Dermis microvascular lymphatic vessel endothelial cell (primary cell): ENCODE measurements at regions not wholly inside any gene's neighbourhood (a gene's known extent, or its start where the extent isn't known, plus 50 kb on each side); places are given as distances from the start of the nearest gene placed in this dataset.
"Not testable (repeated sequence)": the region's sequence is repeated elsewhere in the genome, so short reads cannot be mapped to it uniquely, and the experiment has no call there.

ENCODE experiments used
- DNase-seq, 2 donors: peaks; one replicate each; pipeline versions ENCODE4 v3.0.0 to v3.0.0-alpha.2; 2010; ENCODE audit warnings: low read depth in 2 of 2

DNA sequence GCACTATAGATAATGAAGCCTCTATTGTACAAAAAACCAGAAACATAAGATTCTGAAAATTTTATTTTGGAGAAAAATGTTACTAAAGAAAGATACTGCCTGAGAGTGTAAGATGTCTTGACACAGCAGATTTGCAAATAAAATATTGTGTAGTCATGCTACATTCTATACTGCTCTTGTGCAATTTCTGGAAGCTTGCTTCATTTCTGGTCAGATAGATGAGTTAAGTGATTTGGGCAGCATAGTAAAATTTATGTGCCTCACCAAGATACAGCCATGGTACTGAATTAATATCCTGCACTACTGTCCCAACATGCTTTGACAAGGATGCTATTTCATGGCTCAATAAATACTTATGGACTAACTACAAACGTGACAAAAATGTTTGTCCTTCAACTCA, 55.1 kb upstream of the STARD13 start:
- no peak for DNase-seq

DNA sequence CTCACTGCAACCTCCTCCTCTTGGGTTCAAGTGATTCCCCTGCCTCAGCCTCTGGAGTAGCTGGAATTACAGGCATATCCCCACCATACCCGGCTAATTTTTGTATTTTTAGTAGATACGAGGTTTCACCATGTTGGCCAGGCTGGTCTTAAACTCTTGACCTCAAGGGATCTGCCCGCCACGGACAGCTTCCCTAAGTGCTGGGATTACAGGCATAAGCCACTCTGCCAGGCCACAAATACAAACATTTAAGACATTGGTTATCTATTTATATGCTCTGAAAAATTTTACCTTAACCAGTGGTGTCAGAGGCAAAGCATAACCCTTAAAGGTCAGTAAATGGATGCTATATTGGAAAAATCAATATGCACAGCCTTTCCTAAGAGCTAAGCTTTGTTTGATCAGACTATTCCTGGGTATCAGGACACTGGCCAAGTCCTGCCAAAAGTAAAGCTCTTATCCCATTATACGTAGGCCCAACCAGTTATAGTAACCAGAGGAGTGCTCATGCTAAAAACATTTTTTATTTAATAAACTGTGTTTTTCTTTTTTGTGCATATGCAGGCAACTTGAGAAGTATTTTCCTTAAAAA, 56.4 kb upstream of the STARD13 start:
- DNase-seq = no peak

GRCh38 chr13:33345842-33346241, 60.3 kb upstream of the STARD13 start:
- no peak for DNase-seq

GRCh38 chr13:33347861-33348260, 62.3 kb upstream of the STARD13 start:
- no peak for DNase-seq

DNA sequence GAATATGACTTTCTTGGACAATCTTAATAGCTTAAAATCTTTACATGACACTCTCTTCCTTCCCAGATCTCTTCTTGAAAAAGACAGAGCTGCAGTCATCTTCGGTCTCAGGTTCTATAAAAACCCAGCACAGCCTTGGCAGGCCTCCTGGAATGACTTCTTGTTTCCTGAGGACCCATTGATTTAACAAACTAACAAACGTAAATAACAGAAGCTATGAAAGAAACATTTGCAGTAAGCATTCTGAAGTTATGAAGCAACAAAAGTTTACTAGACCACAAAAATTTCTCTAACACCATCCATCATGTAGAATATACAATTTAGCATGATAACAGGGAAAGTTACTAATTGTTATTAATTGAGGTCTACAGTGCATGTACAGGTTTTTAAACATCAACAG, 62.8 kb upstream of the STARD13 start:
- no peak for DNase-seq

DNA sequence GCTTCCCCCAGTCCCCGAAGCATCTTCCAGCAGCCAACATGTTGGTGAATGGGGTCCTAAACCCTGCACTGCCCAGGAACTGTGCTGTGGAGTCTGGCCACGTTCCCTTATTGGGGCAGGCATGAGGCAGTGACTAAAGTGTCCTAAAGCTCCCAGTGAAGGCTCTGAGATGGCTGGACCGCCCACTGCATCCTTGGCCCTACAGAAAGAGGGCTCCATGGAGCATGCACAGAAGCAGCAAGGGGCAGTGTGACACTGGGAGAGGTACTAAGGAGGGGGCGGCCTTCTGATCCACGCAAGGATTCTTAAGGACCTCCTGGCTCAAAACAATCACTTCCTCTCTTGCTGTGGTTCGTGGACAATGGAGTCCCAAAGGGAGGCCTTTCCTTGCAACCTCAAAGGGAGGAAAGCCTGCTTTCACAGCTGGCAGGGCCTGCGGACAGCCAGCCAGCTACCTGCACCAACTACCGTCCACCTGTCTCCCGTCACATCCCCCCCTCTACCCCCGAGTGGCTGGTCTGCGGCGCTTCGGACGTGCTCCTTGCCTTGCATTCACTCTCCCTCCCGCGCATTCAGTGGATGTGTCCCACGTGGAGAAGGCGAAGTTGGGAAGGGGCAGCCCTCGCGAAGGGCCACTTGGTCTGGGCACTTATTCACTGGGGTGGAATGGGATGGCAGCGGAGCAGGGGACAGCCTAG, 63.9 kb upstream of the STARD13 start:
- DNase-seq = peak in 1 of 2 donors; percentile 9

- DNase-seq = peak in 1 of 2 donors; percentile 51
These were observed 64.7 kb upstream of the STARD13 start for GRCh38 chr13:33349986-33350826.

DNA sequence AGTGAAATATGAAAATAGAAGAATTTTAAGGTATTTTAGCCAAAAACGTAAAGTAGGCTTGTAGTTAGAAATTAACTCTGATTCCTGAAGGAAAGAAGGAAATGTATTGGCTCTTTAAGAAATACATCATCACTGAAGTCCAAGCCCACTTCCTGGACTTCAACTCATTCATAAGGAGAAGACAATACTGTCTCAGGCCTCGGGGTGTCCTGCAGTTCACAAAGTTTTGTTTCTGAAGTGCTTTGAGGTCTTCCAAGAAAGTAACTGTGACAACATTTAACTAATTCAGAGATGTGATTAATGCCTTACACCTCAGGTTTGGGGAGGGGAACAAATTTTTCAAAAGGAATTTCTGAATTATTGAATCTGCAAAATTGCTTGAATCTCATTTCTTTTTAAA, 65.8 kb upstream of the STARD13 start:
- DNase-seq = peak in 1 of 2 donors; percentile 62

DNA sequence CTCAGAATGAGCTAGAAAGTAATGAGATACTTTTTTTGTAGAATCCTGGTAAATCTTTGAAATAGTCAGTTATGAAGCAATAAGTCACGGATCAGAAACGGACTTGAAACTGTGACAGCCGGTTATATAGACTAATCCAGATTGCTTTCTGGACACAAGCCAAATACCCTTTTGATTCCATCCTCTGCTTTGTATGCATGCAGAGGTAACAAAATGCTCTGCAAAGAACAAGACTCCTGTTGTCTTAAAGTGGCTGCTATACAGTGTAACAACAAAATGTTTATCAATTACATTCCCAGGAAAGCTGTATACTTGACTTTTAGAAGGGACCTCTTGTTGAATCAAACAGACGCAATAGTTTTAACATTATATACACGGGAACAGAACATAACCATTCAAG, 66.5 kb upstream of the STARD13 start:
- DNase-seq = no peak

DNA sequence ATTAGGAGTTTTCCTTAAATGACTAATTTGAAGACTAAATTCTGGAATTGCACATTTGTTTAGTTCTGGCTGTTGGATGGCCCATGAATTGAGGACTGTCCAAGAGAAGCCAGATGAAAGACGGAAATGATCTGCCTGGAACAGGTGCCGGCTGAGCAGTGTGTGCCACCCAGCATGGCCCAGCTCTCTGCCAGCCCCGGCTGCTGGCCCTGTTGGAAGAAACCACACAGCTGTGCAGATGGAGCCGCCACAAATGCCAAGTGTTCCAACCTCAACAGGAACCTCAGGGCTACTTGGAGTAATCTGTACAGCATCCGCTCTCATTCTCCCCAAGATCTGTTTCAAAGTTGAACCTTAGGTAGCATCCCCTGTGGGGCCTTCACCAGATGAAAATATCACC, 67.0 kb upstream of the STARD13 start:
- DNase-seq = no peak

DNA sequence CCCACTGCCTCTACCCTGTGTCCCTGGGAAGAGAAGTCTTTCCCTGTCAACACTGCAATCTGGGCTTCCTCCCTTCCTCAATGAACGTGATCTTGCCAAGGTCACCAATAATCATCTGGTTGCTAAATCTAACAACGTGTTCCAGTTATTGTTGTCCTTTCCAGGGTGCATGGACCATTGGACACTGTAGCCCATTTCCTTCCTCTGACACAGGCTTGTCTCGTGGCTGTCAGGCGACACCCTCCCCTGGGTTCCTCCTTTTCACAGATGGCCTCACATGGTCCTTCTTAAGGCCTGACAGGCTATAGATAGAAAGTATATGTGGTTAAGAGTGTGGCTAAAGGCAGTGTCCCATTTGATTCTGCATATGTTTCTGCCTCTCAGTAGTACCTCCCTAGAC, 67.7 kb upstream of the STARD13 start:
- DNase-seq = peak; percentile 30 to 78

- DNase-seq = no peak
These were observed 68.1 kb upstream of the STARD13 start for GRCh38 chr13:33353646-33354045.

GRCh38 chr13:33355201-33355895, 69.8 kb upstream of the STARD13 start:
- no peak for DNase-seq

GRCh38 chr13:33358076-33358475, 72.5 kb upstream of the STARD13 start:
- not testable (repeated sequence) for DNase-seq

DNA sequence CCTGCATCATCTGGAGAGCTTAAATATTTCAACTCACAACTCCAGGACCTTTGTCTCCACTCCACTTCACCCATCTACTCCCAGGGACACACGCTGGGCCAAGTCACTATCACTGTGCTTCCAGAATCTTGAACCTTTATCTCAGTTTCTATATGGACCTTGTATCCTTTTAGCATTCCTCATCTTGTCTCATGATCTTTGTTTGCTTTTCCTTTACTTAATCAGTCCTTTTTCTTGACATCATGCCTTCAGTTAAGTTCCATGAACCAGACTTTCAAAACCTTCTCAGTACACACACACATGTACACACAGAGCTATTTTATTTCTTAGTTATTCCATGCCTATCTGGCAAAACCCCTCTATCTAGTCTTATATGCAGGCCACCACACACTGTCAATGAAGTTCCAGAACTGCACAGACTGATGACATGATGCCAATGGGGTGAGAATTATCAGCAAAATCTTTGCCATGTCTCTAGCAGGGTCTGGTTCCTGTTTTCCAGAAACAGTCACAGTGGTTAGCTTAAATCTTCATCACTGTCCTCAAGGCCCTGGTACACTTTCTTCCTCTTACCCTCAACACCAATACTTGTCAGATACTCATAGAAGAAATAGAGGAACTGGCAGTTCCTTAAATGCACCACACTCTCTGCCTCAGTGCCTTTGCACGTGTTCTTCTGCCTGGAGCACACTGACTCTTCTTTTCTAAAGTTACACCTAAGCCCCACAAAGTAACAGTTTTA, 77.6 kb upstream of the STARD13 start:
- no peak for DNase-seq

DNA sequence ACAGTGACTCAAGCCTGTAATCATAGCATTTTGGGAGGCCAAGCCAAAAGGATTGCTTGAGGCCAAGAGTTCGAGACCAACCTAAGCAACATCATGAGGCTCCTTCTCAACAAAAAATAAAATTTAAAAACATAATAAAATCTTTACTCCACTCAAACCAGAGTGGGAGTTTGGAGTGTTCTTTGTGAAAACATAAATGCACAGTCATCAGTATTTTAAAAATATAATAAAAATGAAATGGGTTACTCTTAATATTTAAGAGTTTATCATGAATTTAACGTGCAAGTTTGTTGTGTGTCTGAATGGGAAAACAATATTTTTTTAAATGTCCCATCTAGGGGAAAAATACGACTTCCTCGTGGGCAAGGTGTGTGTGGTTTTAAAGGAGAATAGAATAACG, 78.6 kb upstream of the STARD13 start:
- no peak for DNase-seq

DNA sequence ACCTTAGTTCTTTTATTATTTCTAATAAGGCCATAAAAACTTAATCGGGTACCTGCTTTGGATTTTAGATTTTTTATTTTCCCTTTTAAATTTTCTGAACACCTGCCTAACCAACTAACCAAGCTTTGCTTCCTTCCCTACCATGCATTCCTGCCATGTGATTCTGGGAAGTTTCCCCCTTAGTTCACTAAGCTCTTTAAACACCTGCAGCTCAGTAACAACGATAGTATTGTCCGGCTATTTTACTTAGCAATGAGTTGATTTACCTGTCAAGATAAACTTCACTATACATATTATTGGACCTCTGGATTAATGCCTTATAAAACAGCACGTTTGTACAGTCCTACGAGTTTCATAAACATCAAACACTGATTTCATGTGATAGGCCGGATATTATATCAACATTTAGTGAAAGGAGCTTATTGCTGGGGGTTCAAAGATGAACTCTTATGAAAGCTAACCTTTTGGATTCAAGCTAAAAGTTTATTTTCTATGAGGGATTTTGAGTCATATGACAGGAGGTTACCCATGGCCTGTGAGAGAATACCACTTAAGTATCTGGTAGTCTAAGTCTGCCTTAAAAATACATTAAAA, 81.0 kb upstream of the STARD13 start:
- no peak for DNase-seq

DNA sequence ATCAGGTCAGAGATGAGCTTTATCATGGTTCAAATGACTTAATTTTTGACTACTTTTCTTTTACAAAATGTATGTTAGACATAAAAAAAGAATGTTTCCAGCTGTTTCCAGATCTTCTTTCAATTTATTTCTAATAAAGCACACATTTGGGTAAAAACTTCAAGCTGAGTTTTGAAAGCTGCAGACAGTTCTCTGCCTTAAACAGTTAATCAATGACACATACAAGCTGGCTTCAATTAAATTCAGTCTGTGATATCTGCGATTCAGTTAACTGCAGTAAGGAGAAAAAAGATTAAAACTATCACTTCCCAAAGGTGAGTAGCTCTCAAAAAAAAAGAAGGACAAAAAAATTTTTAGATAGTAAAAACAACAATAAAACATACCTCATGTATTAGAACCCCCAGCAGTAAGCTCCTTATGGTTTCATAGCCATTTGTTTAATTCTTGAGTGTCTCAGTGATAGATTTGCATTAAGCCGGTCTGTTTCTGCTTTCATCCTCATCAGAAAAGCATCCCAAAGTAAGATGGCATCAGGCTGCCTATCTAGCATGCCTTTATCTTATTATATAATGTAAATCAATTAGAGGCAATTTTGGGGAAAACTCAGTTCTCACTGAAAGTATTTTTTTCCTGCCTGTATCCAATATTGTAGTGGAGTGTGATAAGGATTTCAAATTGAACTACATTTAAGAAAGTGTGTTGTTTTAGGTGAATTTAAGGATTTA, 81.8 kb upstream of the STARD13 start:
- no peak for DNase-seq

DNA sequence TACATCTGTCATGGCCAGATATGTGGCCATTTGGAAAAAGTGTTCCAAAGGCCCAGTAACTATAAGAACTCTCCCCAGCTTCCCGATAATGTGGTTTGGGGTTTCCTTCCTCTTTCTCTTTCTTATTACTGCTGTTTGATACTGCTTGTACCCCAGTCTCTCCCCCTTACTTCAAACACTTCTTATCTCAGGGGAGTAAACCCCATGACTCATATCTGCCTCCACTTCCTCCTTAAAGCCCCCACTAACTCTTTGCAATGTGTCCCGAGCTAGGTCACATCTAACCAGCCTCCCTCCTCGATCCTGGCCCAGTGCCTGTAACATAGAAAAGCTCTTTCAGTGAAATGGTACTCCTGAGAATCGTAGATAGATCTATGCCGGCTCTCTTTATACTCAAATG, 82.4 kb upstream of the STARD13 start:
- peak in 1 of 2 donors; percentile 5 for DNase-seq

- no peak for DNase-seq
These were observed 83.5 kb upstream of the STARD13 start for GRCh38 chr13:33369073-33369472.
